ENCODE measurements at regions not wholly inside any gene's neighbourhood (a gene's known extent, or its start where the extent isn't known, plus 50 kb on each side); places are given as distances from the start of the nearest gene placed in this dataset.

DNA sequence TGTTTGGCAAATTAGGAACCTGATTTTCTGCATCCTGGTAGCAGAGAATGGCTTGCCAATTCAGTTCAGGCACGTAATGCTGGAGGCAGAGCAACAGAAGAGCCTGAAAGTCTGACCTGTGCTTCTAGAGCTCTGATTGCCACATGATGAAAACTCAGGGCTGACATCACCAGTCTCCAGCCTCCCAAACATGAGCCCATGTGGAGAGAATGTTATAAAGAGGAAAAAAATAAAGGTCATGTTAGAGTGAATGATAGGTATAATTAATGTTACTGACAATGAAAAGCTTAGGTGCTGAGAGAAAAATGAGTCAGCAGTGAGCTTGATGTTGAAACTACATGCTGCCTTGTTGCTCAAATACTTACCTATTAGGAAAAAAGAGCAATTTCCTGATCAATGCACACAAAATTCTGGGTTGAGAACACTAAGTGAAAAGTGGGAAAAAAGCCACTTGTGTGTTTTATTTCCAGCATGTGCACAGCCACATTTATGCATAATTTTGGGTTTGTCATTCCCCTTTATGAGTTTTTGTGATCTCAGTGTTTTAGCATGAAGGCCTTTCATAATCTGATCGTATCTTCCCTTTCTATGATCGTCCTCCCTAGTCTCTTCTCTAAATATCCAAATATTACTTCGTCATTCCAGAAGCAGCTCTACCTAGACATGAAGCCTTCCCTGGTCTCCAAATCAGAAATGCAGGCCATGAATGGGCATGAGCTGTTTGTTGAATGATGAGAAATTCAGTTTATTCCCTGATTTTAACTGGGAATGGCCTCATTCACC, 113.3 kb upstream of the CPEB2 start:
- no peak for TF ChIP-seq CTCF (optimal IDR thresholded peaks at IDR 0.05 in 1 of 3, IDR thresholded peaks at IDR 0.05 in 1 of 3, conservative IDR thresholded peaks at IDR 0.05 in 1 of 3; ENCODE audit: extremely low read depth in 1 of 3, insufficient read depth in 2 of 3, low read length in 3 of 3)
- no peak for TF ChIP-seq EZH2 (IDR thresholded peaks at IDR 0.05; ENCODE audit: low read length)
